Kidney epithelial cell (primary cell): ENCODE measurements at regions not wholly inside any gene's neighbourhood (a gene's known extent, or its start where the extent isn't known, plus 50 kb on each side); places are given as distances from the start of the nearest gene placed in this dataset.

Source experiments
- DNase-seq: peaks from one replicate; pipeline ENCODE4 v3.0.0-alpha.2; 2010; ENCODE audit warnings: low read depth
- H3K27me3 ChIP-seq: 2 replicates; pipeline ENCODE4 v1.6.0; 2011; ENCODE audit warnings: low read length; ENCODE audit not compliant: control insufficient read depth, insufficient read depth
- H3K36me3 ChIP-seq: 2 replicates; pipeline ENCODE4 v1.5.1; 2011; ENCODE audit warnings: low read length; ENCODE audit not compliant: control insufficient read depth, insufficient read depth
- H3K4me3 ChIP-seq: 2 replicates; pipeline ENCODE4 v1.5.1; 2011; ENCODE audit warnings: low read depth, mild to moderate bottlenecking, control low read depth, low read length
- CTCF ChIP-seq: IDR thresholded peaks from 2 replicates; pipeline ENCODE4 v1.5.1; 2011; ENCODE audit warnings: mild to moderate bottlenecking, moderate library complexity, low read length, control low read depth, inconsistent platforms; ENCODE audit not compliant: insufficient read depth, poor library complexity, severe bottlenecking

DNA sequence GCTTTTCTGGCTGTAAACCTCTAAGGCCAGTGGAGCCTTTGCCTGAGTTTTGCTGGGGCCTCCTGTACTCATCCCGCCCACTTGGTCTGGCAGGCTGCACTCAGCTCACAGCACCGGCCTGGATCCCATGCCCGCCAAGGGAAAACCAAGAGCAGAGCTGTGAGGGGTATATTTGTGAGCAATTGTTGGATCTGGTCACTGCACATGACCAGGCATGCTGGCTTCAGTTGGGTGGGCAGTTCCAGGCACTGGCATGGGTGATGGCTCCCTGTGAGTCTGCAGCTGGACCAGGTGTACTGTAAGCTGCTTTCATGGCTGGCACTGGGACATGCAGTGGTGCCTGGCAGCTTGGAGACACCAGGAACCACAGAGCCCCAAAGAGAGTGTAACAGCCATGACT, 563.1 kb upstream of the RGS18 start:
- Histone ChIP-seq H3K36me3 (no peaks in the 10 kb centered on the region), H3K27me3 (no peaks in the 10 kb centered on the region), H3K4me3 (no peak overlapping the region)
- no peak for DNase-seq
- TF ChIP-seq CTCF, result no peak

DNA sequence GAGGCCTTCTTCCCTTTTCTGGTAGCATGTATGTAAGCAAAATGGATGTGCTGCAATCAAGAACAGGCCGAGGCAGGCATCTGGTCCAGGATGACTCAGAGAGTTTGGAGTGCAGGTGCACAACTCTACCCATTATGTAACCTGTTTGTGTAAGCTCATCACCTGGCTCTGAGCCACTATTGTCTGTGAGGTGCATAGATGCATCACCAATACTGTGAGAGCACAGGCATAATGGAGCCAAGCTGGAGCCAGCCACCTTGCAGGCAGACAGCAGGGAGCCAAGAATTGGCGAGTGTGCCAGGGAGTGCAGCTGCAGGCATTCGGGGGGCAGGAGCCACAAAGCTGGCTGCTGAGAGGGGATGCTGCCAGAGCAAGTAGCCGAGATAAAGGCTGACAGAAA, 549.9 kb upstream of the RGS18 start:
- DNase-seq, result peak; percentile 23
- H3K27me3 ChIP-seq, result no peaks in the 10 kb centered on the region
- no peaks in the 10 kb centered on the region for H3K36me3 ChIP-seq
- H3K4me3 ChIP-seq, result no peak overlapping the region
- TF ChIP-seq CTCF, result no peak

DNA sequence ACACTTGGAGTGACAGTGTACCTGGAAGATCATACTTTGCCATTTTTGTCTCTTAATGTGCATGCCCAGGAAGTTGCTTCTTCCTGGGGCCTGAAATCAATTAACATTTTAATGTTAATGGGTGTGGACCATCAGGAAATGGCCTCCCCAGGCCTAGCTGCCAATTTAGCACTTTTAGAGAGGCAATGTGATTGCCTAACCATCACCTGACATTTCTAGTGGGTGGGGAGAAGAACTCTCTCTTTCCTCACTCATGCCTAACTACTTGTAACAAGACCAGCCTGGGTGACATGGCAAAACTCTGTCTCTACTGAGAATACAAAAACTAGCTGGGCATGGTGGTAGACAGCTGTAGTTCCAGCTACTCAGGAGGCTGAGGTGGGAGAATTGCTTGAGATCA, 549.0 kb upstream of the RGS18 start:
- Histone ChIP-seq H3K4me3 (no peak overlapping the region), H3K36me3 (no peaks in the 10 kb centered on the region), H3K27me3 (no peaks in the 10 kb centered on the region)
- no peak for TF ChIP-seq CTCF
- DNase-seq, result no peak

GRCh38 chr1:191615101-191615821, 543.0 kb upstream of the RGS18 start:
- no peak for DNase-seq
- no peaks in the 10 kb centered on the region for H3K27me3 ChIP-seq
- H3K36me3 ChIP-seq, result no peaks in the 10 kb centered on the region
- no peak for TF ChIP-seq CTCF
- no peak overlapping the region for H3K4me3 ChIP-seq

DNA sequence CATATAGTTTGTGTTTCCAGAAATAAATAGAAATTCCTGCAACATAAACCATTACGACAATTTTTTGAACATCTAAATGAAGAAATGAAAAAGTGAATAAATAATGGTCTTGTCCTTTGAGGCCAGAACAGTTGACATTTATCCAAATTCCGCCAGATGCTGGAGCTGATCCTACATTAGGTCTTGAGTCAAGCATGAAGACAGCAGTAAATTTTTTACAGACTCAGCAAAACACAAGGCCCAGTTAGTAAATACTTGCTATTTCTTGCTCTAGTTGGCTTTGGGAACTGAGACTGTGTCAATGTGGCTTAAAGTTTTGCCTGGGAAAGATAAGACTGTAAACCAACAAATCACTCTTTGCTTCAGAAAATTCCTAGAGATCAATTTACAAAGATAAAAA, 540.1 kb upstream of the RGS18 start:
- Histone ChIP-seq H3K27me3 (no peaks in the 10 kb centered on the region), H3K4me3 (no peak overlapping the region), H3K36me3 (no peaks in the 10 kb centered on the region)
- no peak for DNase-seq
- TF ChIP-seq CTCF, result no peak

- Histone ChIP-seq H3K27me3 (no peaks in the 10 kb centered on the region), H3K36me3 (no peaks in the 10 kb centered on the region), H3K4me3 (no peak overlapping the region)
- DNase-seq, result no peak
- TF ChIP-seq CTCF, result no peak
These were observed 537.4 kb upstream of the RGS18 start for GRCh38 chr1:191620883-191621282.
